Tibial nerve (tissue), 4 donors: ENCODE measurements at regions not wholly inside any gene's neighbourhood (a gene's known extent, or its start where the extent isn't known, plus 50 kb on each side); places are given as distances from the start of the nearest gene placed in this dataset.

Source experiments
- DNase-seq, 2 donors: peaks; one replicate each; pipeline ENCODE4 v3.0.0-alpha.2; 2019; ENCODE audit warnings: low spot score in 2 of 2
- H3K27ac ChIP-seq, 4 donors: fragments of 200-600 bp; sonication (generic) in 3 of 4; one replicate each; pipeline ENCODE4 v1.5.1; 2017 to 2019; ENCODE audit warnings: mild to moderate bottlenecking in 1 of 4
- H3K27me3 ChIP-seq, 2 donors: fragments of 200-600 bp; sonication (generic) in 1 of 2; one replicate each; pipeline versions ENCODE4 v1.5.1 to v1.6.0; 2017 to 2019
- H3K36me3 ChIP-seq, 3 donors: fragments of 200-600 bp; sonication (generic); one replicate each; pipeline ENCODE4 v1.5.1; 2018 to 2019
- H3K4me1 ChIP-seq, 4 donors: fragments of 200-600 bp; sonication (generic) in 3 of 4; one replicate each; pipeline ENCODE4 v1.5.1; 2017 to 2019
- H3K4me3 ChIP-seq, 4 donors: fragments of 200-600 bp; sonication (generic) in 3 of 4; one replicate each; pipeline ENCODE4 v1.5.1; 2017 to 2019; ENCODE audit warnings: mild to moderate bottlenecking in 1 of 4, moderate library complexity in 1 of 4
- H3K9me3 ChIP-seq, 4 donors: fragments of 200-600 bp; sonication (generic) in 3 of 4; one replicate each; pipeline ENCODE4 v1.5.1; 2017 to 2019
- CTCF ChIP-seq, 5 experiments: fragments of 200-600 bp in 3 of 5; fragments of 450-650 bp in 2 of 5; sonication (generic) in 3 of 5; IDR thresholded peaks; one replicate each; pipeline ENCODE4 v1.5.1; 2016 to 2019; ENCODE audit warnings: antibody characterized with exemption in 5 of 5, mild to moderate bottlenecking in 3 of 5, moderate library complexity in 2 of 5
- EP300 ChIP-seq, 2 donors: sonication (generic); formaldehyde crosslinking; IDR thresholded peaks; one replicate each; pipeline ENCODE4 v1.6.1; 2017; ENCODE audit warnings: antibody characterized with exemption in 2 of 2, mild to moderate bottlenecking in 1 of 2
- POLR2A ChIP-seq, 2 donors: fragments of 450-650 bp; IDR thresholded peaks; one replicate each; pipeline ENCODE4 v1.6.1; 2017; ENCODE audit warnings: antibody characterized with exemption in 2 of 2, mild to moderate bottlenecking in 2 of 2, moderate library complexity in 2 of 2
- whole genome bisulfite sequencing, 2 donors: methylation state at CpG; one replicate each; pipeline ENCODE4 v1.1.5; 2018; 5-methylcytosine and 5-hydroxymethylcytosine counted together

GRCh38 chr5:167812871-167813270 is 478.6 kb upstream of the WWC1 start:
- no peak for TF ChIP-seq CTCF (IDR thresholded peaks at IDR 0.05)
- TF ChIP-seq EP300 (IDR thresholded peaks at IDR 0.05) = no peak
- no peak for TF ChIP-seq POLR2A (IDR thresholded peaks at IDR 0.05)
- peaks cover 0 to 6% (median 2%) of the 10 kb centered on the region in 4 donors for H3K4me1 ChIP-seq
- H3K36me3 ChIP-seq = no peaks in the 10 kb centered on the region
- WGBS, 2 donors = 83 to 90% methylated on average over 4 of the region's 4 CpGs
- no peak overlapping the region for H3K27ac ChIP-seq
- no peak for DNase-seq
- no peaks in the 10 kb centered on the region for H3K27me3 ChIP-seq
- no peaks in the 10 kb centered on the region for H3K9me3 ChIP-seq
- no peak overlapping the region for H3K4me3 ChIP-seq

- TF ChIP-seq CTCF (IDR thresholded peaks at IDR 0.05) (no peak), EP300 (IDR thresholded peaks at IDR 0.05) (no peak), POLR2A (IDR thresholded peaks at IDR 0.05) (no peak)
- no peak for DNase-seq
- no peaks in the 10 kb centered on the region for H3K9me3 ChIP-seq
- H3K27me3 ChIP-seq = no peaks in the 10 kb centered on the region
- 86 to 88% methylated on average over 2 of the region's 2 CpGs for WGBS, 2 donors
- H3K4me1 ChIP-seq = peaks cover 0 to 6% (median 2%) of the 10 kb centered on the region in 4 donors
- no peak overlapping the region for H3K27ac ChIP-seq
- no peaks in the 10 kb centered on the region for H3K36me3 ChIP-seq
- no peak overlapping the region for H3K4me3 ChIP-seq
These were observed 478.1 kb upstream of the WWC1 start for GRCh38 chr5:167813389-167813788.

- no peak for TF ChIP-seq EP300 (IDR thresholded peaks at IDR 0.05)
- TF ChIP-seq CTCF (IDR thresholded peaks at IDR 0.05) = no peak
- TF ChIP-seq POLR2A (IDR thresholded peaks at IDR 0.05) = no peak
- H3K9me3 ChIP-seq = no peaks in the 10 kb centered on the region
- H3K36me3 ChIP-seq = no peaks in the 10 kb centered on the region
- H3K27ac ChIP-seq = no peak overlapping the region
- no peak overlapping the region for H3K4me3 ChIP-seq
- DNase-seq = no peak
- peaks cover 0 to 6% (median 2%) of the 10 kb centered on the region in 4 donors for H3K4me1 ChIP-seq
- 61 to 63% methylated on average over 6 of the region's 6 CpGs for WGBS, 2 donors
- H3K27me3 ChIP-seq = no peaks in the 10 kb centered on the region
These were observed 477.4 kb upstream of the WWC1 start for GRCh38 chr5:167814040-167814439.

GRCh38 chr5:167814828-167815227 is 476.6 kb upstream of the WWC1 start:
- TF ChIP-seq EP300 (IDR thresholded peaks at IDR 0.05) (peak in 1 of 2 donors; percentile 60), POLR2A (IDR thresholded peaks at IDR 0.05) (no peak), CTCF (IDR thresholded peaks at IDR 0.05) (no peak)
- peak overlapping the region in 2 of 4 donors; percentile 48 to 66 for H3K27ac ChIP-seq
- no peaks in the 10 kb centered on the region for H3K9me3 ChIP-seq
- peak in 1 of 2 donors; percentile 37 for DNase-seq
- no peaks in the 10 kb centered on the region for H3K36me3 ChIP-seq
- H3K27me3 ChIP-seq = no peaks in the 10 kb centered on the region
- H3K4me3 ChIP-seq = no peak overlapping the region
- H3K4me1 ChIP-seq = peaks cover 0 to 11% (median 2%) of the 10 kb centered on the region in 4 donors
- 21 to 24% methylated on average over 4 of the region's 4 CpGs for WGBS, 2 donors

- no peak for DNase-seq
- peak overlapping the region in 1 of 4 donors; percentile 66 for H3K27ac ChIP-seq
- TF ChIP-seq POLR2A (IDR thresholded peaks at IDR 0.05) (no peak), EP300 (IDR thresholded peaks at IDR 0.05) (no peak), CTCF (IDR thresholded peaks at IDR 0.05) (no peak)
- H3K9me3 ChIP-seq = no peaks in the 10 kb centered on the region
- H3K4me3 ChIP-seq = no peak overlapping the region
- no peaks in the 10 kb centered on the region for H3K27me3 ChIP-seq
- WGBS, 2 donors = 35 to 36% methylated on average over 3 of the region's 3 CpGs
- H3K4me1 ChIP-seq = peaks cover 0 to 11% (median 2%) of the 10 kb centered on the region in 4 donors
- H3K36me3 ChIP-seq = no peaks in the 10 kb centered on the region
These were observed 475.1 kb upstream of the WWC1 start for GRCh38 chr5:167816354-167816753.
